AG04450 (cell line): ENCODE measurements at regions not wholly inside any gene's neighbourhood (a gene's known extent, or its start where the extent isn't known, plus 50 kb on each side); places are given as distances from the start of the nearest gene placed in this dataset.

ENCODE experiments used
- CTCF ChIA-PET: fragments of 300-600, 350-600 bp; formaldehyde crosslinking; extraction: SDS; loops from one replicate; lab custom pipeline; 2022; ENCODE audit warnings: antibody characterized with exemption, inconsistent platforms; lab: Charles Lee
- POLR2A ChIA-PET: fragments of 350-600 bp; formaldehyde crosslinking; extraction: SDS; loops from one replicate; lab custom pipeline; 2021; ENCODE audit warnings: antibody characterized with exemption, inconsistent platforms; lab: Yijun Ruan, JAX
- DNase-seq: peaks from one replicate; pipeline ENCODE4 v3.0.0-alpha.2; 2011; ENCODE audit warnings: low read depth, low spot score
- H3K27ac ChIP-seq: one replicate; pipeline ENCODE4 v1.5.1; 2012; ENCODE audit warnings: low read depth, low read length, control low read depth
- H3K27me3 ChIP-seq: one replicate; pipeline ENCODE4 v1.6.0; 2012; ENCODE audit warnings: low read length; ENCODE audit not compliant: control insufficient read depth, insufficient read depth
- H3K4me3 ChIP-seq: 2 replicates; pipeline ENCODE4 v1.5.1; 2011; ENCODE audit warnings: mild to moderate bottlenecking, low read depth, low read length, control low read depth
- H3K9me3 ChIP-seq: 2 replicates; pipeline ENCODE4 v1.5.1; 2012; ENCODE audit warnings: low read length; ENCODE audit not compliant: control insufficient read depth, insufficient read depth
- CTCF ChIP-seq: IDR thresholded peaks from 2 replicates; pipeline ENCODE4 v1.5.1; 2011; ENCODE audit warnings: low read depth, low read length, control low read depth, inconsistent platforms

- CTCF ChIA-PET, result no interaction called here
- Histone ChIP-seq H3K27ac (no peak overlapping the region), H3K9me3 (no peaks in the 10 kb centered on the region), H3K27me3 (no peaks in the 10 kb centered on the region), H3K4me3 (no peak overlapping the region)
- no peak for TF ChIP-seq CTCF
- POLR2A ChIA-PET, result no interaction called here
- DNase-seq, result no peak
Observed at GRCh38 chr4:163846008-163846407, 351.5 kb downstream of the TMA16 start.

DNA sequence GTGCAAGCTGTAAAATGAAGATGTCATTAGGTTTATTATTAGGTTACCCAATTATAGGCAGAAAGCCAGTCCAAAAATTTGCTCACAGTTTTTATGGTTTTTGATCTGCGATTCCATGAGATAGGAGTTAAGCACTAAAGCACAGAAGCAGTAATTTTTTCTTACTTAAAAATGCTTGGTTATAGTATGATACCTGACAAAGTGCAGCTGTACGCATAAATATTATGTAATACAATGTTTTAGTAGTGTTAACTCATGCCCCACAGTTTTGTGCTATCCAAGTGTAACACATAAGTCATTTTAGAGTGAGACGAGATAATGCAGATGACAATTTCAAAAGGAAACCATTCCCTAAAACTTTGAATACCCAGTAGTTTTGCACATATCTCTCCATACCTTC is 357.8 kb downstream of the TMA16 start:
- Histone ChIP-seq H3K9me3 (no peaks in the 10 kb centered on the region), H3K4me3 (no peak overlapping the region), H3K27me3 (no peaks in the 10 kb centered on the region), H3K27ac (no peak overlapping the region)
- no peak for DNase-seq
- CTCF ChIA-PET, result no interaction called here
- TF ChIP-seq CTCF, result no peak
- POLR2A ChIA-PET, result no interaction called here

DNA sequence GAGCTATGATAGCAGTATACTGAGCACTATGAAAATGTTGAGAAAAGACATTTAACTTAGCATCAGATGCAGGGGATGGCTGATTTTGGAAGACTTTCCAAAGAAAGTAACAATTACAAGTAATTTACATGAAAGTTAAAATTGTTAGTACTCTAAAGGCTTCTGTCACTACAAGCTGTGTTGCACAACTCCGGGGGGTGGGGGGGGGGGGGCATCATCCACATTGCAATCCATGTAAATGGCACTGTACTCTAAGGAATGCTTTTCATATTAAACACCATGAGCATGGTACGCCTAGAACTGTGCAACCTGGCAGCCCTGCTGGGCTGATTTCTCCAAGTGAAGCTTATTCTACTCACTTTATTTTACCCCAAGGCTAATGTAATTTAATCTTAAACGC is 363.4 kb downstream of the TMA16 start:
- Histone ChIP-seq H3K9me3 (no peaks in the 10 kb centered on the region), H3K27ac (no peak overlapping the region), H3K4me3 (no peak overlapping the region), H3K27me3 (no peaks in the 10 kb centered on the region)
- DNase-seq, result no peak
- ChIA-PET CTCF (no interaction called here), POLR2A (no interaction called here)
- no peak for TF ChIP-seq CTCF

DNA sequence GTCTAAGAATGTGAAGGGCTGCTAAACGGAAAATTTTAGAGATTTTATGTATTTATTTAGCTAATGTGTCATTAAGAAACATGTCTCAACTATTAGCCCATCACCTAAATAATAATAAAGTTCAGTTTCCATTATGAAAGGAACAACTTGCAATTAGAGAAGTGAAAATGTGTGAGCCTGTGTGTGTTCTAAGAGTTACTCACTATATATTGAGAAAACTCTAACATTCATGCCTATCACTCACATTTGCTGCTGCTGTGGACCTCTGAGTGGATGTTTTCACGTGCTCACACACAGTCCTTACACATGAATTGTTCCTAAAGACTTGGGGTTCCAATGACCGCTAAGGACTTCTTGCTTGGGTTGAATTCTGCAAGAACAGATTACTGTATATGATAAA is 364.0 kb downstream of the TMA16 start:
- H3K4me3 ChIP-seq, result no peak overlapping the region
- H3K27ac ChIP-seq, result no peak overlapping the region
- no peak for TF ChIP-seq CTCF
- no peaks in the 10 kb centered on the region for H3K27me3 ChIP-seq
- no peak for DNase-seq
- H3K9me3 ChIP-seq, result no peaks in the 10 kb centered on the region
- CTCF ChIA-PET, result no interaction called here
- POLR2A ChIA-PET, result no interaction called here

- CTCF ChIA-PET, result no interaction called here
- POLR2A ChIA-PET, result no interaction called here
- no peak for TF ChIP-seq CTCF
- no peaks in the 10 kb centered on the region for H3K9me3 ChIP-seq
- H3K27me3 ChIP-seq, result no peaks in the 10 kb centered on the region
- H3K4me3 ChIP-seq, result no peak overlapping the region
- H3K27ac ChIP-seq, result no peak overlapping the region
- no peak for DNase-seq
Observed at GRCh38 chr4:163863082-163863481, 368.6 kb downstream of the TMA16 start.
